Left kidney (tissue), 1 donor: ENCODE measurements at regions not wholly inside any gene's neighbourhood (a gene's known extent, or its start where the extent isn't known, plus 50 kb on each side); places are given as distances from the start of the nearest gene placed in this dataset.

Source experiments
- DNase-seq: peaks from one replicate; pipeline ENCODE4 v3.0.0-alpha.2; 2013

DNA sequence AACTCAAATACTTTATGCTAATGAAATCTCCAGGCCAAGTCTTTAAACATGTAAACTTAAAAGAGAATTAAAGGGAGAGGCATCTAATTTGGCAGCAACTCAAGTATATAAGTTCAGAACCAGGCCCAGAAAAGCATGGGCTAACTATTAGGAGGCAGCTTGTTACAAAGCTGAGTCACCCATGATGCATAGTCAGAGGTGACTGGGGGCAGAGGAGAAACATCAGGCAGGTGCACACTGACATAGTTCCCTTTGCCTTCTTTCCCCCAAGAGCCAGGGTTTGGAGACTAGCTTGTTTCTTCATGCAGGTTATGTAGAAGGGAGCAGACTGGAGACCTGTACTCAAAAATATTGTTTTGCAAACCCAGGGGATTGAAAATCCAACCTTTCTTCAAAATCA is 619.0 kb downstream of the SOX6 start:
- no peak for DNase-seq

DNA sequence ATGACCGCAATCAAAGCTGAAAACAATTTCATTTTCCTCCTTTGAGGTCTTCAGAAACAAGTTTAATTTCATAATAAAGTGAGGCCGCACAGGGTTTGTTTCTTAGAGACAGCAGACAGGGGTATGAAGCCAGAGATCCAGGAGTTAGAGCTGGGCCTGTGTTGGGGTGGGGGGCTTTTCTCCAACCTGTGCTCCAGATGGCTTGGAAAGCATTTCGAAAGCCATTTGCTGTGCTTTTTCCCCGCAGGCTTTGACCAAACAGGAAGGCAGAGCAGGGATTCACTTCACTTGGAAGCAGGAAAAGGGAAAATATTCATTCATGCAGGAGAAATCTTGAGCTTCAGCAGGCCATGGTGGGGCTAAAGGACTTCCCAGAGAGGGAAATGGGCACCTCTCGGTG is 617.4 kb downstream of the SOX6 start:
- DNase-seq = no peak

DNA sequence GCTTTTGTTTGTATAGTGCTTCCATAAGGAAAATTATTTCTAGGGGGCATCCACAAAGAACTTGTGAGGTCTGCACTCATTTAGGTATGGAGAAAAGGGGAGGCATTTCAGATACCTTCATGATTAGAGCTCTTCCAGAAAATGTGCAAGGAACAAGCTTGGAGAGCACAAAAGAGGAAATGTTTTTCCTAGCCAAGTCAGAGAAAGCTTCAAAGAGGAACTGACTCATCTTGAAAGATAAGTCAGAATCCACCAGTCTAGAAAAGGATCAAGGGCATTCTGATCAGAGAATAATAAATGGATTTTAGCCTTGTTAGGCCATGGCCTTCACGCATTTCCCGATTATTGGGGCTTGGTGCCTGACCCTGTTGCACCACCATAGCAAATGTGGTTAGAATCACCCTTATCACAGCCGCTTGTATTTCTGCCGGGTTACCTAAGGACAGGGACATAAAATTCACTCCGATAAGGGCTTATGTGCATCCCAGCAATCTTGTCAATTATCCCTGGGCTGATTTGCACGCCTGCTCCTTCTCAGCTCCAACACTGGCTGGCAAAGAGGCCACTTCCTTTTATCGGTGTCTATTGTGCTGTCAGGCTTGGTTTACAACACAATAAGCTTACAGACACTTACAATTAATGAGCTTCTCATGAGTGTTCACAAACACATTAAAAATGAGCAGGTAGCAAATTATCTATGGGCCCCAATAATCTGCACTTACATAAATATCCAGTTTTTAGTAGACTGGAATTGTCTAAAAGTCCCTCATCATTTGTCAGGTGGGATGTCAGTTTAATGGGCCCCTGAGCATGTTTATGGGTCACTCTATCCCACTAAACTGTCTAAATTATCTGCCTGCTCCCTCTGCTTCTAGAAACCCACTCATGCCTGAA is 613.5 kb downstream of the SOX6 start:
- DNase-seq = no peak

DNA sequence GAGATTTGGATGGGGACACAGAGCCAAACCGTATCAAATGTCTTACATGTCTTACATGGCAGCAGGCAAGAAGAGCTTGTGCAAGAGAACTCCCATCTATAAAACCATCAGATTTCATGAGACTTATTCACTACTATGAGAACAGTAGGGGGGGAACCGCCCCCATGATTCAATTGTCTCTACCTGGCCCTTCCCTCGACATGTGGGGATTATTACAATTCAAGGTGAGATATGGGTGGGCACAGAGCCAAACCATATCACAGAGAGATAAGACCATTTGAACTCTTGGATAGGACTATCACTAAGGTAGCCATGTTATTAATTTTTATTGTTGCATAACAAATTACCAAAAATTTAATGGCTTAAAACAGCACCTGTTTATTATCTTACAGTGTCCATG is 611.7 kb downstream of the SOX6 start:
- no peak for DNase-seq

DNA sequence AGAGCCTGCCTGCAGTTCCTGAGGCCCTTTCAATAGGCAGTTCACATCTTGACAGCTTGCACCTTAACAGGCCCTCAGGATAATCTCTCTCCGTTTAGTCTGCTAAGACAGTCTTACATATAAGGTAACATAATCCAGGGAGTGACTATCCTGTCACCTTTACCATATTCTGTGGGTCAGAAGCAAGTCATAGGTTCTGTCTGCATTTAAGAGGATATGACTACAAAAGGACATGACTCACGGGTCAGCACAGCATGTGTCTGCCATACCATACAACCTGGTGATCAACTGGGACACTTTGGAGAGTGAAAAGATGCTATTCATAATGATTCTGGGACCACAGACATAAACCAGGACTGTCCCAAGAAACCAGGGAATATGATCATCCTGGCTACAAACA is 611.1 kb downstream of the SOX6 start:
- no peak for DNase-seq

DNA sequence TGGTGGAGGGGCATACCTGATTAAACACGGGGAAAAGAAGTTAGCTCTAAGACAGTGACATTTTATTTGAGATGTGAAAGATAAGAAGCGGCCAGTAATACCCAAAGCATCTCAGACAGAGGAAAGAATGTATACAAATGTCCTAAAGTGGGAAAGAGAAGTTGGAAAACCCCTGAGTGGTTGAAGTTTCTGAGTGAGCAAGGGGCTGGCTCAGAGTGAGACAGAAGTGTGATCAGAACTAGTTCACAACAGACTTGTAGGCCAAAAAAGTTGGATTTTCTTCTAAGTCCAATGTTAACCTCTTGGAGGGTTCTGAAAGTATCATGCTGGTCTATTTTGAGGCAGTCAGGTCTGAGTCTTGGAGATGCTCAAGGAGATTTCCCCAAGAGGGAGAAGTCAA is 608.7 kb downstream of the SOX6 start:
- DNase-seq = no peak

DNA sequence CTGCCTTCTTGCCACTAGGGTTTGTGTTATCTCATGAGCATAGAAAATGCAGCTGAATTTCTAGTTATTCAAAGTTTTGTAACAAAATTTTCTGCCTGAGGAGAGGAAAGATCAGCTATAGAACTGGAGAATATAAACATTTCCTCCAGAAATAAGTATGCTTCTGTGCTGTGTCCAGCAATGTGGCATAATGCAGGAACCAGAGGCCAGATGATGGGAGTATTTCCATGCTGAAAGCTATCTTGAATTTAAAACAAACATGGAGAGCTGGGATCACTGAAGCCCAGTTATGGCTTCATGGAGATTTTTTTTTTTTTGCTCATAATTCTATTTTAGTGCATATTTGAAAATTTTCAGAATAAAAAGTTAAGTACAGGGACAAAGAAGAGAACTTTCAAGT is 608.2 kb downstream of the SOX6 start:
- no peak for DNase-seq

DNA sequence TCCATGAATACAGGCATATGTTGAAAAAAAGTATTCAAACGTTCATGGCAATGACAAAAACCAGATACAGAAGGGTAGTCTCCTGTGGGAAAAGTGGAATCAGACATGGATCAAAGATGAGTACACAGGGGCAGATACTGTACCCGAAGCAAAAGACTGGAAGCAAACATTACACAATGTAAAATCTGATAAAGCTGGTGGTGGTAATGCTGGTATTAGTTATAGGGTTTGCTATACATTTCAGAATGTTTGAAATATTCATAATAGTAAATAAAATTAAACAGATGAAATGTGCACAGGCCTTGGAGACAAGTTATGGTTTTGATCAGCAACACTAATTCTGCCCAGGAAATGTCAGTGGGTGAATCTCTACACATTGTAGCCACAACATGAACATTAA is 607.6 kb downstream of the SOX6 start:
- DNase-seq = no peak

DNA sequence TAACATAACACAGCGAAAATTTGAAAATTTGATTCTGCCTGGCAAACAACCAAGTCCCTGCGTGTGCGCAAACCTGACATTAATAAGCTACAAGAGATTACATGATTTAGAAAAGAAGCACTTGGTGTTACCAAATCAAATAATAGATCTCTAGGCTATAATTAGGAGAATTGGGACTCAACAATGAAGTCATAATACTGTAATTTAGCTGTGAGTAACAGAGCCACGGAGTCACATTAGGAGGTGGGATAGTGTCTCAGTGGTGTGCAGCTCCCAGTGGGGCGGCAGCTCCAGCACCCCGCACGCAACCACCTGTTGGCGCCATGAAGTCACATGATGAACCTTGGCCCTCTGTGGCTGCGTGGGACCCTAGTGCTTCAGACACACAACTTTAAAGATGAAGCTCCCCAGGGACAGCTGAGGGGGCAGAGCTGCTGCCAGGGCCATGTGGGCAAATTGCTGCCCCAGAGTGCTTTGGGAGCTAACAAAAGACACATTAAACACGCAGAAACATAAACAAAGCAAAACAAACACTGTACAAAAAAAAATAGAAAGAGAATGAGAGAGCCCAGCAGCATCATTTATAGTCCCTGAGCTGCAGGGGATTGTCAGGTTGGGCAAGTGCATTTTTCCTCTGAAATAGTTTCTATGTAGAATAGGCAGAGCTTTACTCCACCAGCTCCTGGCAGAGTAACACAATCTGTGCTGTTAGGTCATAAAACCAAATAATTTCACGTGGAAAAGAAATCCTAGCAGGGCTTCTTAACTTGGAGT is 605.6 kb downstream of the SOX6 start:
- no peak for DNase-seq

DNA sequence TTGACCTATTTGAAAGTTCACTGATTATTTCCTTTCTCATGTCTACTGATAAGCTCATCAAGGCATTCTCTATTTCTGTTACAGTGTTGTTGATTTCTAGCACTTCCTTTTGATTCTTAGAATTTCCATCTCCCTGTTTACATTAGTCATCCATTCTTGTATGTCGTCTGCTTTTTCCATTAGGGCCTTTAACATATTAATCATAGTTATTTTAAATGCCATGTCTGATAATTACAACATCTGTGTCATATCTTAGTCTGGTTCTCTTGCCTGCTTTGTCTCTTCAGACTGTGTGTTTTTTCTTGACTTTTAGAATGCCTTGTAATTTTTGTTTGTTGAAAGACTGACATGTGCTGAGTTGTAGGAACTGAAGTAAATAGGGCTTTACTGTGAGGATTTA is 602.1 kb downstream of the SOX6 start:
- no peak for DNase-seq

DNA sequence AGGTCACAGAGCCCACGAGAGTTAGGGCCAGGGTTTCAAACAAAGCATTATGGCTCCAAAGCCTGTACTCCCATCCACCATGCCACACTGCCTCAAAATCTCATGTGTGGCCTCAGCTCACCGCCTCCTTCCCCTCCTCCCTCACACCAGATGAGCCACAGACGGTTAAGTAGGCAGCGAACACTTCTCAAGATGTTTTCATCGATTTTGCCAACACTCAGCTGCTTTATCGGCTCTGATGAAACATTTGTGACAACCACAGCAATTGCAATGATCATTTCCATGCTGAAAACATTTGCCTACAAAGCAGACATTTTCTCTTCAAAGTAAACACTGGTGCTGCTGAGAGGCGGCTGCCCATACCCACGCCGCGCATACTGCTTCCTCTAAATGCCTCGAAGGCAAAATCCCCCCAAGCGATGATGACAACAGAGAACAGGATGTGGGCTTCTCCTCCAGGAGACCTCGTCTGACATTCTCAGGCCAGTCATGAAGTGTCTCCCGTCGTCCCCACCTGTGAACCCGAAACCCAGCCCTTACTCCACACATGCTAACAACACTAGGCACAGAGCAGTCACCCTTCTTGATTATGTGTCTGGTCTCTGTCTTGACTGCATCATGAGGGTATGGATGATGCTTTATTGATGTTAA is 599.2 kb downstream of the SOX6 start:
- no peak for DNase-seq

DNA sequence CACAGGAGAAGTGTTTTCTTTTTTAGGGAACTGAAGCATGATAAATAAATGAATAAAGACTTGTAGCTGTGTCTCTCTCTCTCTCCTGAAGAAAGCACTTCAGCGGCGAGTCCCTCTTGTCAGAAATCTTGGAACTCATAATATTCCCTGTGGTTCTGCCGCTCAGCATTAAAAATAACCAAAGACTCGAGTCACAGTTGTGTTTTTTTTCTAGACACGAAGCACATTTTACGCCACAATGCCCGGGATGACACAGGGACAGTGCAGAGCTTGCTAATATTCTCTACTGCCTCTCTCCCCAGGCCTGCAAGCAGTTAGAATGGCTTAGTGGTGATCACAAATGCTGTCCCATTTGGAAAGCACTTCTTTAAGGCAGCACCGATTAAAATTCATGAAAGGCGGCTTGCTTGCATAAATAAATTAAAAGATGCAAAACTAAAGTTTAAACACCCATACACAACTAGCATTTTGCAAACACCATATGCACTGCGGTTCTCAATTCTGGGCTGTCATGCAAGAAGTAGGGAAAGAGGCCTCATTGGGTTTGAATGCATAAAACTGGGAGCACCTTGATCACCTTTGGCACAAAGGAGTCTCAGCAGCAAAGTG is 597.4 kb downstream of the SOX6 start:
- DNase-seq = no peak

DNA sequence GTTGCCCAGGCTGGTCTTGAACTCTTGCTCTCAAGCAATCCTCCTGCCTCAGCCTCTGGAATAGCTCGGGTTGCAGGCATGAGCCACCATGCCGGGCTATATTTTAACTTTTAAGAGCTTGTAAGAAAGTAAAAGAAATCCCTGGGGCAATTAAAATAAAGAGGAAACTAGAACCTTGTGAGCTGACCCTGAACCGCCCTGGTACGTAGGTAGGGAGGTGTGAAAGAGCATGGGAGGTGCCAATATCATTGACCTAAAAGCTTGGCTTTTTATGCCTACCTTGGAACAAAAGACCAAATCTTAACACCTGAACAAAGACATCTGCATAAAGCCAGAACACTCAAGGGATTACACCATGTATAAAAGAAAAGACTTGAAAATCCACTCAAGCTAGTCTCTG is 595.1 kb downstream of the SOX6 start:
- DNase-seq = no peak

DNA sequence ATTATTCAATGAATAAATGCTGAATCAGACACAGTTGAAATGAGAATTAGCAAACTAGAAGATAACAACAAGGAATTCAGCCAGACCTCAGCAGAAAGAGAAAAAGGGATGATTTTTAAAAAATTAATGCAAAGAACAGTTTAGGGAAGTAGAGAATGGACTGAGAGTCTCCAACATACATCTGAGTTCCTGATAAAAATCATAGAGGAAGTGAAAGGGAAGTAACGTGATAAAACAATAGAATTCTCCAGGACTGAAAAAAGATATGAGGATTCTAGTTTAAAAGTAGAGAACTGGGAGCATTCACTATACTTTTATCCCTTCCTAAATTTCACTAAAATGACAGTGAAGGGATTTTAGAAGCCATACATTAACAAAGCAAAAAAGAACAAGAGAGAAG is 592.0 kb downstream of the SOX6 start:
- no peak for DNase-seq

DNA sequence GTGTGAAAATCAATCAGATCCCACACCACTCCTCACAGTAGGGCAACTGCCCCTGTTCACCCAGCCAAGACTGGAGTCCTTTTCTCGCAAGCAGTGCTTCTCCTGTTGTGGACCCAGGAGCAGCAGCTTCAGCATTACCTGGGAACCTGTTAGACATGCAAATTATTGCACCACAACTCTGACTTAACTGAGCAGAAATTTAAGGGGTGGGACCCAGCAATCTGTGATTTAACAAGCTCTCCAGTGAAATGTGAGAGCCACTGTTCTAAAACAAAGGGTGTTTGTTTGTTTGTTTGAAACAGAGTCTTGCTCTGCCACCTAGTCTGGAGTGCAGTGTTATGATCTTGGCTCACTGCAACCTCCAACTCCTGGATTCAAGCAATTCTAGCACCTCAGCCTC is 591.4 kb downstream of the SOX6 start:
- no peak for DNase-seq

DNA sequence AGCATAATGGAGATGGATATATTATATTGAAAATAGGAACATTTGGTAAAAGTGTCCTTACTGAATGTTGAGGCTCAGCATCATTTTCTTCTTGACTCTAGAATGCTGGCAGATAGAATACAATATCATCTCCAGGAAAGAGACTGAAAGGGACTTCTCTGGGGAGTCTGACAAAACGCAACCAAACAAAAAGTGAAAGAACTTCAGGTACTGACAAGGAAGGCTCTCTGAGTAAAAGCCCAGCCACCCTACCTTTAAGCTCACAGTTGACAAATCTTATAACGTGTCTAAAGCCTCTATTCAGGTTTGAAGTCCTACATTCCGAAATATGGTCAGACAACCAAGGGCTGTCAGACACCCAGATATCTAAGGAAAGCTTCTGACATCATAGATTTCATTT is 590.8 kb downstream of the SOX6 start:
- no peak for DNase-seq

DNA sequence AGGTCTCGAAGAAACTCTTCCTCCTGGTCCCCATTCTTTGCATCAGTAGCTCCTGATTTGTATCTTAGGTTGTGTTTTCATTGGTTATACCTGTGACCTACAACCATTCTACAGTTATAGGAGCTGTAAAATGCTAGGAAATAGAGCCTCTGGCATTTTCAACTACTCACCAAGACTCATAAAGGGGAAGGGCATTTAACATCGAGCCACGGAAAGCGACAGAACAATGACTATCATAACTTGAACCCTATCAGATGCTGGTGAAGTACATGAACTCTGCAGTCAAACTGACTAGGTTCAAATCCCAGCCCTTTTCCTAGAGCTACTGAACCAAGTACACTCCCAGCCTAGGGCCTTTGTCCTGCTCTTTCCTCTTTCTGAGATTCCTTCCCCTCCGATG is 588.0 kb downstream of the SOX6 start:
- no peak for DNase-seq

DNA sequence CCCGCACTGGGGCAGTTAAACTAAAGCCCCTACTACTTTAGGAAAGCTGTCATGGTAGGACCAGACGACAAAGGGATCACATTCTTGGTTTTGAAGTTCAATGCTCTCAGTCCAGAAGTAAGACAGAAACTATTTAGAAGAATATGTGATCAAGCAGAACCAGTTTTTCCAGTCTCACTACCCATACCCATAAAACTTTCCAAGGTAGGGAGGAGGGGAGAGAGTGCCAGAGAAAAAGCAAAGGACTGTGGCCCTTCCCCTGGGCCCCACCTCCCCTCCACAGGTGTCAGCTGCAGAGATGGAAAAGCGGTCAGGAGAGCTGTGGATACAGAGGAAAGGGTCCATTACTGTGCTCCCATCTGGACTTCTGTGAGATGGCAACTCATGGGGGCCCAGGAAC is 587.1 kb downstream of the SOX6 start:
- peak; percentile 70 for DNase-seq

DNA sequence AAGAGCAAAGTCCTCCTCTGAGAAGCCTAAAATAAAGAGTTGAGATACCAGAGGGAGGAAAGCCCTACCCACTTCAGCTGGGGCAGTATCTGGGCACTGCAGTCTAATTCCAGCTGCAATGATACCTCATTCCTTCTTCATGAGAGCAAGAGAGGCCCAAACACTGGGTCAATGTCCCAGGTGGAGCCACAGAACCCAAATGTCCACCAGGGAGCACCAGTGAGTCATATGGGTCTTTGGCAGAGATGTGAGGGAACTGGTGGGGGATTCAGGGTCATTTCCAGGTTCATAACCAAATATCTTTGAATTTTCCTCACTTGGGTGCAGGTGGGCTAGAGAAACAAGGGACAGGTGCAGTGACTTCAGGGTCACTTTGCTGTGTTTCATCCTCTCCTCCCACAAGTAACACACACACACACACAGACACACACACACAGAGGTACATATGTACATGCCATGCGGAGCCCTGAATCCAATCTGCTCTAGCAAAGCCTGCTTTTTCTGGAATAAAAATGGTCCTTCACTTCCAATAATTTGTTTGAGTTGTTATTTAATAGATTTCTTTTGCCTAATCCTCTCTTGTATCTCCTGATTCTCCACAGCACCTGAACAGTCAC is 585.4 kb downstream of the SOX6 start:
- DNase-seq = no peak

DNA sequence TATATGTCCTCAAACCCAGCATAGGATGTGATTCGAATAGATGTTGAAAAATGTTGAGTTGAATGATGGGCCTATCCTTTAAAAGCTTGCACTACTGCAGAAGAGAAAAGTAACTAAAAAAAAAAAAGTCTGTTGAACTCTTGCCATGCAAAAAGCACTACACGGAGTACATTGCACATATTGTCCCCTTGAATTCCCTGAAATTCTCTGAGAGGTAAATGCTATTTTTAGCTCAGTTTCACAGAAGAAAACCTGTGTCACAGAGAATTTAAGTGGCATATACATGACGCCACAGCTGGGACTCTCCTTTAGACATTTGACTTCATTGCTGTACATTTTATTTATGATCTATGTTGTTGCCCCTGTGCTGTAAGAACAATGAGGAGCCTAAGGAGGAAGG is 583.8 kb downstream of the SOX6 start:
- no peak for DNase-seq

DNA sequence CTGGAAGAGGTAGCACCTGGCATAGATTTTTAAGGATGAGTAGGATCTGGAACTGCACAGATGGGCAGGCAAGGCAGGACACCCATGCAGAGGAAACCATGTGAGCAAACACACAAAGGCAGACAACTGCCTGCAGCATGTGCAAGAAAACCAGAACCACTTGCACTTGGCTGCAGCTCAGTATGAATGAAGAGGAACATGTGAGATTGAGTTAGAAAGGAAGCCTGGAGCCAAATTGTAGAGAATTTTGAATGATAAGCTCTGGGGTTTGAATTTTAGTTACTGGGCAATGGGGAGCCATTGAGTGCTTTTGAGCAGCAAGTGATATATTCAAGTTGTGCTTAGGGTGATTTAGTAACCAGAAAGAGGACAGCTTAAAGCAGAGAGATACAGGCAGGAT is 583.4 kb downstream of the SOX6 start:
- no peak for DNase-seq
